SHP77 (cell line): ENCODE measurements at regions not wholly inside any gene's neighbourhood (a gene's known extent, or its start where the extent isn't known, plus 50 kb on each side); places are given as distances from the start of the nearest gene placed in this dataset.
A peak's percentile ranks its signal among the peaks of the same experiment; 100 is the strongest.
"Not testable (repeated sequence)": the region's sequence is repeated elsewhere in the genome, so short reads cannot be mapped to it uniquely, and the experiment has no call there.

Experiments
- DNase-seq, 2 experiments: peaks; one replicate each; lab custom pipeline; 2025; lab: John Stamatoyannopoulos, UW

DNA sequence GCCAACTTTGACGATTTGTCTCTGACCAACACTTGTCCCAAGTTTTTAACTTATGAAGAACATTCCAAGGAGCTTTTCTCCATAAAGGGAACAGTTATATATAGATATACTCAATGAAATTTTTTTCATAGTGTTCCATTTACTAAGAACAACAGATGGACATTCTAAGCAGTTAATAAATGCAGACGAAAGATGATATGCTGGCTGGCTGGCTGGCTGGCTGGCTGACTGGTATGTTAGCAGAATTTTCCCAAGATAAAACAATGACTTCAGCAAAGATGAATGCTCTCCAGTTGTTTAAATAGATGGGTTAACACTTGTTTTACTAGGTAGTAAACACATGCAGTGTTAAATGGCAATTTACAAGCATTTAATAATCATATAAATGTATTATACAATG, 62.2 kb downstream of the SPANXN3 start:
- no peak for DNase-seq

DNA sequence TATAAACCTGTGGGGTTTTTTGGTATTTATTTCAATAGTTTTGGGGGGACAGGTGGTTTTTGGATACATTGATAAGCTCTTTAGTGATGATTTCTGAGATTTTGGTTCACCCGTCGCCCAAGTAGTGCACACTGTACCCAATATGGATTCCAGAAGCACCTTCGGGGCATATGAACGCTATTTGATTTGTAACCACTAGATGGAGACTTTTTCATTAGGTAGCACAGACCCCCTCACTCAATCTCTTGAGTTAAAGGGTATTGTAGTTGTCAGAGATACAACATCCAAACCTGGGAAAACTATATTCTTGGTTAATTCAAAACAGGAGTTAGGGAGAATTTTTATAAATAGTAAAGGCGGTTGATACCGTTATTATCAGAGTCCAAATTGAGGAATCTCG, 79.8 kb downstream of the SPANXN3 start:
- DNase-seq, result peak; percentile 2 to 13

DNA sequence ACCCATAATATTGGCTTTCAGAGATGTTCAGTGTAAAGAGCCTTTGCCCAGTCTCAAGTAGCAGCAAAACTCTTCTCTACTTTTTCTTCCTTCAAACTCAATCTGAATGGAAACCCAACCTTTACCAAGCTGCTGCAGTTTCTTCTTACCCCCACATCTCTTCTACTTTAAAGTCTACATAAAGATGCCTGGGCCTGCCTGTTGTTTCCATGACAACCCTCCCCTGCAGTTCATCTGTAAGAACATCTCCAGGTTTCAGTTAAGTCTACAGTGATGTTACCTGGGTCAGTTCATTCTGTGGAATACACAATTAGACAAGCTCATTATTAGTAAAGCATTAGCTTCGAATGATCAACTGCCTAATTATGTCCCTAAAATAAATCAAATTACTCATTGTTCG, 81.4 kb downstream of the SPANXN3 start:
- no peak for DNase-seq

DNA sequence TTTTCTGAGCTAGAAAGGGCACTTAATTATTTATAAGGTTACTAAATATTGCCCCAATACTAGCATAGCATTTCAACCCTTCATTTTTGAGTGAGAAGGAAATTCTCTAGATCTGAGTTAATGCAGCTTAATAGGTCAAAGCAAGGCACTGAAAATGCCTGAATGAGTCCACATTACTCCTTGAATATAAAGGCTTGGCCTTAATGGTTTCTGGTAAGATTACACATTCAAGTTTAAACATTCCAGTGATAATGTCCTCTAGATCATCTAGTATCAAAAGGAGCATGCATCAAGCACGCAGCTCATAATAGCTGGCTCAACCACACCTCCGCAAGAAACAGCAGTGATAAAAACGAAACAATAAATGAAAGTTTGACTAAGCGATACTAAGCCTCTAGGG, 87.5 kb downstream of the SPANXN3 start:
- no peak for DNase-seq

DNA sequence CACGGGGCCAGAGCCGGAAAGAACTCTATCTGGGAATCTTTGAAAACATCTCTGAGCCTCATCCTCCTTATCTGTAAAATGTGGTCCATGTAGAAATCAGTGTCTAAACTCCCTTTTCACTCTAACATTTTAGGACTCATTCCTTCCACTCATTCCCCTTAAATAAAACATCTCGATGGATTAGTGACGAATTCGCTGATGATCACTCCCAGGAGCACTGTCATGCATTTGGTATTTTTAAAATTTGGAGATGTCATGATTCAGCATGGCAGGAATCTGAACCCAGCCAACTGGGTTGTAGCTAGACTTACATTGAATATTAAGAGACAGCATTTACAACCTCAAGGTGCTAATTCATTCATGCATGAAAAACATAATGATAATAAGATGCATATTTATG, 88.1 kb downstream of the SPANXN3 start:
- DNase-seq, result no peak

DNA sequence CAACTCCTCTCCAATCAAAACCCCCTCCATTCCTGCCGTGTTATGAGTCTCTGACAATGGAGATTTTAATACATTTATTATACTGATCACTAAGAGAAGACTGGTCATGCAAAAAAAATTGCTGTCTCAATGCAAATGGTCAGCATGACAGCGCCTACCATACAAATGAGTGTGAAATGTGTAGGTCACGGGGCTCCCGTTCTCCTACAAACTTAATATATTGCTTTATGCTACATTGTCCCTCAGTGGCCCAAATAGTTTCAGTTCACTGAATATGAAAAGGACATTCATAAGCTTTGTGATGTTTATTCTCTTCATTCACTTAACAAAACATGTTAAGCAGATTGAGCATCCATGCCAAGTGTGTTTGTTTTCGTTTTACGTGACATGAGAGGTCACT, 116.1 kb downstream of the SPANXN3 start:
- no peak for DNase-seq

DNA sequence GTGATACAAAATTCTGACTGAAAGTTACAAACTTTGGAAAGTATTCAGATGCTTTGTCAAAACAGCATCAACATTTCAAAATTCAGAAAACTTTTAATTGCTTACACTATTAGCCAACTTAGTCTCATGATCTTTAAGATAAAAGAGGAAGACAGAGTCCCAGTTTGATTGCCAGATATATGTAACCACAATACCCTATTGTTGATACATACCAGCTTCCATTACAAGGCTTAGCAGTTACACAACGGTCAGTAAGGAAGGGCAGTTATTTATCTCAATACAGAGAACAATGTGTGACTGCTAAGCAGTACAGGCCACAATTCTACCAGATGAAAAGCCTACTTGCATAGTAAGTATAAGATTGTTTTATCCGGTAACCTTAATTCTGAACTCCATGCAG, 138.4 kb downstream of the SPANXN3 start:
- DNase-seq, result no peak

DNA sequence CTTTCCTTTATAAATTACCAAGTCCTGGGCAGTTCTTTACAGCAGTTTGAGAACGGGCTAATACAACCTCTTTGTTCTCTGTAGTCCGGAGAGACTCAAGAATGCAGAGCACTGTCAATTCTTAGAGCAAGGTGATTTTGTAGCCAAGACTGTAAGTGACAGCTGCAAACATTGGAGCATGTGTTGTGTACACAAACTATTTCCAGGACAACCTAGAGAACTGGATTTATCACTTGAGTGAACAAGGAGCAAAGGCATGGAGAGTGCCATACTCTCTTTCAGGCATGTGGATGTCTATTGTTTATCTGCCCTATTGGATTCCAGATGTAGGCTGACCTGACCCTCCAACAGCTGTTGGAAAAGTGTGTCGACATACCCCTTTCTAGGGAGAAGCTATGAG, 153.9 kb downstream of the SPANXN3 start:
- DNase-seq, result no peak

DNA sequence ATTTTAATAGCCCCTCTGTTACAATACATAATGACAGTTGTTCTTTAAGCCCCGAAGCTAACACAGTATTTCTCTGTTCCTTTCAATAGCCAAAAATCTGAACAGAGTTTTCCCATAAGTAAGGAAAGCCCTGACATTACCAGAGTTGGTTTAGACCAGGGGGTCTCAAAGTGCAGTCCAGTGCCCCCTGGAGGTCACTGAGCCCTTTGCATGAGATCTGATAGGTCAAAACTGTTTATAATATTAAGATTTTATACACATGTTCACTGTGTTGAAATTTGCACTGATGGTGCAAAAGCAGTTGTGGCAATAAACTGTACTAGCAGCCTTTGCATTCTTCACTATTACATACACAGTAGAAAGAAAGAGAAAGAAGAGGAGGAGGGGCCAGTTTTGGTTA, 177.1 kb downstream of the SPANXN3 start:
- no peak for DNase-seq

DNA sequence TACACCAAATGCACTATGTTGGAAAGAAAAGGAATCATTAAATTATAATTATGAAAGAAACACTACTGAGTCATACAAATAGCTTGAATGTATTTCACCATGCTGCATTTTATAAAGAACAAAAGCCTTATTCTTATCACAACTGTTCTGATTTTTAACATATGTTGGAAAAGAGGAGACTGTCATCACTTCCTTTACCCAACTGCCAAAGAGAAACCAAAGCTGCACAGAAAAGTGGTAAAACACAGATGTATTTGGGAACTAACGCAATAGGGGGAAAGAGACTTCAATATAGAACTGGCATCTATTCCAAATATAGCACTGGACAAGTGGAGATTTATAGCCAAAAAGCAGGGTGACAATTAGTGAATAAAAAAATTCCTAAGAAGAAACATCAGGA, 181.0 kb downstream of the SPANXN3 start:
- DNase-seq, result no peak

DNA sequence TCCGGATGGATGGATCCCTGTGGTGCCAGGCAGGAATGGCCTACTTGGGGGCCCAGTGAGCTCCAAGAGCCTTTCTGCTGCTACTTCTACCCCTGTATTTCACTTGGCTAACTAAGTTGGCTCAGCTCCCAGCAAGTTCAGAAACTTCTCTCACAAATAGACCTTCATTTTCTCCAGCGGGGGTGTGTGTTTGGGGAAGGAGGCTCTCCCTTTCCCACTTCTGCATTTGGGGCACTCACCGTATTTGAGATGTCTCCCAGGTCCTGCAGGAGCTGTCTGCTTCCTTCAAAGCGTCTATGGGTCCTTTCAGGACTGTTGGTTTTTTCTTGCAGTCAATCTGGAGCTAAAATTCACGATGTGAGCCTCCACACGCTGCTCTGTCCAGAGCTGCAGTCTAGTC, 197.7 kb downstream of the SPANXN3 start:
- DNase-seq, result no peak

DNA sequence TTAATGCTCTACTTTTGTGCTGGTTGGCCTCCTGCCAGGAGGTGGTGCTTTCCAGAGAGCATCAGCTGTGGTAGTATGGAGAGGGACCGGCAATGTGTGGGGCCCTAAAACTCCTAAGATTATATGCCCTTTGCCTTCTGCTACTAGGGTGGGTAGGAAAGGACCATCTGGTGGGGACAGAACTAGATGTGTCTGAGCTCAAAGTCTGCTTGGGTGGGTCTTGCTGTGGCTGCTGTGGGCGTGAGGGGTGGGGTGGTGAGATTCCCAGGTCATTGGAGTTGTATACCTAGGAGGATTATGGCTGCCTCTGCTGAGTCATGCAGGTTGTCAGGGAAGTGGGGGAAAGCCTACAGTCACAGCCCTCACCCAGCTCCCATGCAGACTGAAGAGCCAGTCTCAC, 198.4 kb downstream of the SPANXN3 start:
- DNase-seq, result not testable (repeated sequence)

DNA sequence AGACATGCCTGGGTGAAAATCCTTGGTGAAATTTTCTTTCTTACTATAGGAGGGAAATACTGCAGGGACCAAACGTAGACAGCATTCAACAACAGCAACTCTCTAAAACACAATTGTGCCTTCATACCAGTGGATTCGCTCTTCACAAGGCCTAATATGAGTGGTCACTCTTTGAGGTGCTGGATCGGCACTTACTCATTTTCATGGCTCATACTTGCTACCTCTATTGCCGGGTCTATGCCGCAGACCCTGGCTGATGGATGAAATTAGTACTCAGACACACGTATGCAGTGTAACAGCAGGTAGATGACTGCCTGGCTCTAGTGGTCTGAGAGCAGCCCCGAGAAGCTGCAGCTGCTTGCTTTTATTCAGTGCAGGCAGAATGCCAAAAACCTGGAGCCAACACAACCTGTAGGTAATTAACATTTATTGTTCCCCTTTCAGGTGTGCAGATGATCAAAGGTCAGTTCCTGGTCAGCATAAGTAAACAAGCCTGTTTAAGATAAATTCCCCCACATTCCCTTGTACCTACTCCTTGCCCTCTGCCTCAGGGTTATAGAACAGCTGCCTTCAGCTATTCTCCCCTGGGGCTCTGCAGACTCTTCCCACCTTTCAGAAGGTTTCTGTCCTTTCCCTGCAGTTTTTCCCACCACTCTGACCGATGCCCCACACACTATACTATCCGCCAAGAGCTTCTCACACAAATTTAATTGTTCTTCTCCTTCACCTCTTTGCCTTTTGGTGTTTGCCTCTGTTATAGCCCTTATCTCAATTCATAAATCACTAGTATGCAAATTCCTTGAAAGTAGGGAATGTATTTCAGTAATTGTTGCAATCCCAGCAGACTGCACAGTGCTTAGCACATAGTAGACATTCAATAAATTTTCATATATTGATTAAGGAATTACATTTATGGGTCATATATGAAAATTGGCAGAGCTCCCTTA, 210.0 kb downstream of the SPANXN3 start:
- DNase-seq, result peak; percentile 17 to 21

DNA sequence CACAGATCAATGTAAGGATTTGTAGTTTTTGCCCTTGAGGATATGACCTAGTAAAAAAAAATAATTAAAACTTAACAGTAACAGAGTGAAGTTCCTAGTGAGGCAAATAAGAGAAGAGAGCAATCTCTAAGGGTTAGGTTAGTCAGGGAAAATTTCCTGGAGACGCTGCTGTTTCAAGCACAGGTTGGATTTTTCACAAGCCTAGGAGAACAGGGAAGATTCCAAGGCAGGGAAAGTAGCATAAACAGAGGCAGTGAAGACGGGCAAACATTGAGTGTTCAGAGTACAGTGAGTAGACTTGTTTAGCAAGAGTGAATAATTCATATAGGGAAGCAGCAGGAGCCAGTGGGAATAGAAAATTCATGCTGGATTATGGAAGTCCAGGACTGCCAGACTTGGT, 212.8 kb downstream of the SPANXN3 start:
- no peak for DNase-seq

DNA sequence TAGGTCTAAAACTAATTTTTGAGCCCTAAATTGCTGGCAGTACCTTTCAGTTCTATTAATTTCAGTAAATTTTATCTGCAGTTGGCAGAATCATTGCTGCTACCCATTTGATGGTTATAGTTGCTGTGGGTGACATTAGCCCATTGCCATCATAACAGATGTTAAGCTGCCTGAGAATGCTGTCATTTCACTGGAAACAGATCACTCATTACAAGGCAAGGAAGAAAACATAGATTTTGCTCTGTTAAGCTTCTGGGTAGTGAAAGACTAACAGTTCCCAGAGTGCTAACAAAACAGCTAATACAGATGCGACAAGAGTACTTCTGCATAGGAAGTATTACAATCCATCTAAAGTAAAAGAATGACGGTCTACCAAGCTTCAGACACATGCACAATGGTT, 213.2 kb downstream of the SPANXN3 start:
- no peak for DNase-seq

DNA sequence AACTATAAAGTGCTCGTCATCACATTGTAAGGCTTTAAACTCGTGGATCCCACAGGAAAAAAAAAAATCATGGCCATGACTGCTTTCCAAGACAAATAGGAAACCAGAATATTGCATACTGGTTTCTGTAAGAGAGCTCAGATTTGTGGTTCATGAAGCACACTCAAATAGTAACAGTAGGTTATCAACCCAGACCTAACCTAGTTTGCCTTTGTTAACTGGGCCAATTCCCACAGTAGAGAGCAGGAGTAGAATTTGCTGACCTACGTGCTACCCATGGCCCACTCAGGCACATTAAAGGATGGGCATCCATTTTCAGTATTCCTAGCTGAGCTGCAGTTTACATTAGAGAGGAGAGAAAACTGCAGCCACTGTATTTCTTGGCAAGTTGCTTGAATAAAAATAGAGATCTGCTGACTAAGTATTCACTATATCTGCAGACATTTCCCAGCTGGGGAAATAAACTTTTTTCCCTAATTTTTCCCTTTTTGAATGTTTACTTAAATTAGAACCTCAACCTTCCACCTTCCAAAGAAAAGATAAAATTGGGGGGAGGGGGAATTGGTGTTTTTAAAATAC, 218.5 kb downstream of the SPANXN3 start:
- no peak for DNase-seq

DNA sequence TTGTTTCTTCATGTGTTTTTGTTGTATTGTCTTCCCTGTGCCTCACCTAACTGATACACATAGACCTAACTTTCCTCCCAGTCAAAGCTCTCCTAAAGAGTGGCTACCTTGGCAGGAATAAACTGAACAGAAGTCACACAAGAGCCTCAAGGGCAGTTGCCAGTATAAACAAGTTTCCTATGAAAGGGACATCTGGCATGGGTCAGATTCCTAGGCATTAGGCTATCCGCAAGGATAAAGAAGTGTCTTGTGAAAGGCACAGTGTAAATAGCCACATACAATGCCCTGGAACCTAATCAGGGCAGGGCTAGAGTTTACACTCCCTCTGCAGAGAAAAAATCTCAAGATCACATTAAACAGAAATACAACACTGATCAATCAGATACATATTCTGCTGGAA, 220.8 kb downstream of the SPANXN3 start:
- DNase-seq, result peak; percentile 48 to 57

DNA sequence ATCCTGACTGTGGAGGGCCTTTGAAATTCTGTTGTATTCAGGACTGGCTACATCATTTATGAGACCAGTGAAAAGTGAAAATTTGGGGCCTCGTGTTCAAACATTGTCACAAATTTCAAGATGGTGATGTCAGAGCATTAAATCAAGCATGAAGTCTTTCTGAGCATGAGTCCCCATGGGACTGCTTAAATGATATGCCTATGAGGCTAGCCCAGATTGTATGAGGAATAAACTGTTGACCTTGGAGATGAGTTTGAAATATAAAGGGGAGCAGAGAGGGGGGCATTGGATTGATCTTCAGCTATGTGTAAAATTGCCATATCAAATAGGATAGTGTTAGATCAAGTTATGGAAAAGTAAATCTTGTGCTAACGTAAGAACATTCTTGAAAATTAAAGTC, 230.0 kb downstream of the SPANXN3 start:
- DNase-seq, result no peak

DNA sequence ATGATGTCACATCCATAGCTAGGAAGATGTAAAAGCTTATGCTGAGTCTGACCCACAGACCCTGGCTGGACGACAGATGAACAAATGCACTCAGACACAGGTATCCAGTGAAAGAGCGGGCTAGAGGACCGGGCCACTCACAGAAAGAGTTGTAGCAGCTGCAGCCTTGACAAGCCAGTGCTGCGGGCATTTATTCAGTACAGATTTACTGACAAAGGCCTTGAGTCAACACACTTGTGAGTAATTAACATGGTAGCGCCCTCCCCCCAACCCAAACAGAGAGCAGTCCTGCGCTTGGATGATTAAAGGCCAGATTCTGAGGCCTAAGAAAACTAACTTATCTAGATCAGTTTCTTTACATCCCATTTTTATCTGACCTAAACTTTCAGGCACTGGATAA, 244.6 kb downstream of the SPANXN4 start:
- peak in 1 of 2 experiments; percentile 1 for DNase-seq

DNA sequence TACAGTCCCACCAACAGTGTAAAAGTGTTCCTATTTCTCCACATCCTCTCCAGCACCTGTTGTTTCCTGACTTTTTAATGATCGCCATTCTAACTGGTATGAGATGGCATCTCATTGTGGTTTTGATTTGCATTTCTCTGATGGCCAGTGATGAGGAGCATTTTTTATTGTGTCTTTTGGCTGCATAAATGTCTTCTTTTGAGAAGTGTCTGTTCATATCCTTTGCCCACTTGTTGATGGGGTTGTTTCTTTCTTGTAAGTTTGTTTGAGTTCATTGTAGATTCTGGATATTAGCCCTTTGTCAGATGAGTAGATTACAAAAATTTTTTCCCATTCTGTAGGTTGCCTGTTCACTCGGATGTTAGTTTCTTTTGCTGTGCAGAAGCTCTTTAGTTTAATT, 218.9 kb downstream of the SPANXN4 start:
- DNase-seq, result not testable (repeated sequence)

DNA sequence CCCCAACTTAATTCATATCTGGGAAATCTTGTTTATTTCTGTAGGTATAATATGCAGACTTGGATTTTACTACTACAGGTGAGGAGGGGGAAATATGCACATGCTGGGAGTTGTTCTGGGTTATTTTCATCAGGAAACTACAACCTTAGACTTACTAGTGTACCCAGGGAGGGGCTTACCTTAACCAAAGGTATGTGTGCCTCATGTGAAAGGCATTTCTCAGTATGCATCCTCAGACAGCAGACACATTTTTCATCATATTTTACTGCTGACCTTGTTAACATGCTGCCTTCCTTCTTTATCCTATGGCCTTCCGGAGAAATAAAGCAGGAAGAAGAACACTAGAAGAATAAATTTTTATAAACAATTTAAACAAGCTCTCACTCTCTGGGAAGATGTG, 214.9 kb downstream of the SPANXN4 start:
- no peak for DNase-seq

DNA sequence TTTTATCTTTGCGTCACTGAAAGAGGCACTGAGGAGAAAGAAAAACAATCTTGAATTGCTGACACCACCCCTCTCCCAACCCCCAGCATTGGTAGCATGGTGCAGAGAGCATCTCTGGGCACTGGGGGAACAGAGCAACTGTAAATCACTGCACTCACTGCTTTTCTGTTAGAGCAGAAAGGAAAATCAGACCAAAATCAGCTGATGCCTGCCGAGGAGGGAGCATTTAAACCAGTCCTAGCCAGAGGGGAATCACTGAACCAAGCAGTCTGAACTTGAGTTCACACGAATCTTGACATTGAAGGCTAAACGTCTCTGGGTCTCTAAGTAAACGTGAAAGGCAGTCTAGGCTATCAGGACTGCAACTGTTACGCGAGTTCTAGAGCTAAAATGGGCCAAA, 205.8 kb downstream of the SPANXN4 start:
- DNase-seq, result no peak

DNA sequence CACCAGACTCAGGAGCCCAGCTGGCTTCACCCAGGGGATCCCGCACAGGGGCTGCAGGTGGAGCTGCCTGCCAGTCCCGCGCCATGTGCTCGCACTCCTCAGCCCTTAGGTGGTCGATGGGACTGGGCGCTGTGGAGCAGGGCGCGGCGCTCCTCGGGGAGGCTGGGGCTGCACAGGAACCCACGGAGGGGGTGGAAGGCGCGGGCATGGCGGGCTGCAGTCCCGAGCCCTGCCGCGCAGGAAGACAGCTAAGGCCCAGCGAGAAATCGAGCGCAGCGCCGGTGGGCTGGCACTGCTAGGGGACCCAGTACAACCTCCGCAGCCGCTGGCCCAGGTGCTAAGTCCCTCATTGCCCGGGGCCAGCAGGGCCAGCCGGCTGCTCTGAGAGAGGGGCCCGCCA, 202.9 kb downstream of the SPANXN4 start:
- not testable (repeated sequence) for DNase-seq

DNA sequence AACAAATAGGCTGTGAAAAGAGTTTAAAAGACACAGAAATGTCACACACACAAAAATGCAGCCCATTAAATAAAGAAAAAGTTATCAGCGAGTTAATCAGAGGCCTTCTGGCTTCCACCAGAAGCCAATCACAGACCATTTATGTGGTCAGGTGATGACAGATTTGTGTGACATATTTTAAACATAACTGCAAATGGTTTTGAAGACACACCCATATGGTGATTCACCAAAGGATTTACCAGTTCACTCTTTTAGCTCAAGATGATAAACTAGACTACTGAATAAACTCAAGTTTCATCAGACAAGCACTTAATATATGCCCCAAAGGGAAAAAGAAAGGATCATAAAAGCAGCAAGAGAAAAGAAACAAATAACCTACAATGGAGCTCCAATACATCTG, 181.2 kb downstream of the SPANXN4 start:
- DNase-seq, result no peak
